Keratinocyte (primary cell): ENCODE measurements at regions not wholly inside any gene's neighbourhood (a gene's known extent, or its start where the extent isn't known, plus 50 kb on each side); places are given as distances from the start of the nearest gene placed in this dataset.
A peak's percentile ranks its signal among the peaks of the same experiment; 100 is the strongest.

Experiments used
- DNase-seq: peaks from one replicate; pipeline ENCODE4 v3.0.0-alpha.2; 2011; ENCODE audit warnings: low read depth, missing footprints, low spot score
- FAIRE-seq: peaks from 2 replicates; lab custom pipeline; 2011; peaks lifted over from hg19 to GRCh38; lab: Jason Lieb, UNC
- H2AFZ ChIP-seq: 2 replicates; pipeline ENCODE4 v1.6.0; 2012; ENCODE audit warnings: low read length, control low read depth, inconsistent platforms; ENCODE audit not compliant: control insufficient read depth
- H3K27ac ChIP-seq: 2 replicates; pipeline ENCODE4 v1.5.1; 2011; ENCODE audit warnings: low read length; ENCODE audit not compliant: control insufficient read depth, insufficient read depth
- H3K27me3 ChIP-seq: 3 replicates; pipeline ENCODE4 v1.6.0; 2011; ENCODE audit warnings: low read length; ENCODE audit not compliant: control insufficient read depth, insufficient read depth; ENCODE audit errors: extremely low read depth
- H3K36me3 ChIP-seq, 2 experiments: 2 replicates in 1 of 2; 3 replicates in 1 of 2; pipeline ENCODE4 v1.5.1; 2011; ENCODE audit warnings: low read length in 2 of 2, mild to moderate bottlenecking in 1 of 2; ENCODE audit not compliant: control insufficient read depth in 2 of 2, insufficient read depth in 2 of 2; ENCODE audit errors: extremely low read depth in 1 of 2
- H3K4me1 ChIP-seq: 3 replicates; pipeline ENCODE4 v1.5.1; 2011; ENCODE audit warnings: low read length; ENCODE audit not compliant: control insufficient read depth, insufficient read depth; ENCODE audit errors: extremely low read depth
- H3K4me2 ChIP-seq: 3 replicates; pipeline ENCODE4 v1.6.0; 2011; ENCODE audit warnings: low read depth, low read length; ENCODE audit not compliant: control insufficient read depth, insufficient read depth; ENCODE audit errors: extremely low read depth
- H3K4me3 ChIP-seq, 3 experiments: fragments of 200-600 bp in 1 of 3; sonication (generic) in 1 of 3; 2 replicates in 2 of 3; 3 replicates in 1 of 3; pipeline ENCODE4 v1.5.1; 2011 to 2016; ENCODE audit warnings: low read length in 3 of 3, mild to moderate bottlenecking in 3 of 3, control low read depth in 2 of 3, inconsistent platforms in 1 of 3, low read depth in 1 of 3, mixed read lengths in 1 of 3, mixed run types in 1 of 3, moderate library complexity in 1 of 3; ENCODE audit not compliant: control insufficient read depth in 2 of 3, insufficient read depth in 2 of 3; ENCODE audit errors: extremely low read depth in 1 of 3
- H3K79me2 ChIP-seq: 2 replicates; pipeline ENCODE4 v1.6.0; 2012; ENCODE audit warnings: low read length; ENCODE audit not compliant: control insufficient read depth, insufficient read depth
- H3K9ac ChIP-seq: 3 replicates; pipeline ENCODE4 v1.6.0; 2011; ENCODE audit warnings: low read length; ENCODE audit not compliant: control insufficient read depth, insufficient read depth; ENCODE audit errors: extremely low read depth
- H3K9me1 ChIP-seq: 3 replicates; pipeline ENCODE4 v1.6.0; 2011; ENCODE audit warnings: low read length; ENCODE audit not compliant: control insufficient read depth, insufficient read depth; ENCODE audit errors: extremely low read depth
- H3K9me3 ChIP-seq: 2 replicates; pipeline ENCODE4 v1.5.1; 2012; ENCODE audit warnings: low read depth, low read length; ENCODE audit not compliant: control insufficient read depth
- H4K20me1 ChIP-seq: 3 replicates; pipeline ENCODE4 v1.6.0; 2011; ENCODE audit warnings: low read length; ENCODE audit not compliant: control insufficient read depth, insufficient read depth; ENCODE audit errors: extremely low read depth
- EZH2 ChIP-seq: IDR thresholded peaks from one replicate; pipeline ENCODE4 v1.6.1; 2012; ENCODE audit warnings: inconsistent platforms, mild to moderate bottlenecking, low read length, moderate library complexity
- dilution Hi-C: fragments of 300-500 bp; cut with MboI; formaldehyde crosslinking; loops from one replicate; pipeline ENCODE4 v1.7.0; 2020; ENCODE audit warnings: low sequenced_read_pairs; ENCODE audit not compliant: extremely low pct_ligation_motif_present
- TF ChIP-seq, protein P1 (sequence below), 3 experiments: IDR thresholded peaks in 1 of 3; conservative IDR thresholded peaks in 1 of 3; optimal IDR thresholded peaks in 1 of 3; 2 replicates in 2 of 3; 3 replicates in 1 of 3; pipeline versions ENCODE3 to v1.5.1; 2011; ENCODE audit warnings: low read length in 3 of 3, mild to moderate bottlenecking in 3 of 3, moderate library complexity in 2 of 3, control low read depth in 1 of 3, inconsistent platforms in 1 of 3; ENCODE audit not compliant: insufficient read depth in 2 of 3; ENCODE audit errors: extremely low read depth in 1 of 3

DNA sequence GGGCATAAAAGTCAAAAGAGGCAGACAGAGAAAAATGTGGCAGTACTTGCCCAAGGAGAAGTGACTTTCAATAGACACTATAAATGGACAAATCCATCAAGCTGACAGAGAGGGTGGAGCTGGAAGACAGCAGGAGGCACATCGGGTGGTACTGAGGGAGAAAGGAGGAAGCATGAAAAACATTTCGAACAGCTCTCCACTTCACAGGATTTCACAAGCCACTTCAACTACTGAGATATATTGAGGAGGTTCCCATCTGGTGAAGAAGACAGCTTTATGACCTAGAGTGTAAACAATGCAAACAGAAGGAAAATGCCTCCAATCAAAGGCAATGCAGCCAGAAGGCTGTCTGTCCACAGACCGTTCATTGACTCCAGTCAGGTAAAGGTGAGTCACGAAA, 259.4 kb upstream of the ECI2 start:
- DNase-seq (no peak), FAIRE-seq (peak; percentile 26)
- no peak overlapping the region for H3K4me2 ChIP-seq
- no peaks in the 10 kb centered on the region for H3K9me3 ChIP-seq
- H3K27me3 ChIP-seq, result no peaks in the 10 kb centered on the region
- H4K20me1 ChIP-seq, result no peaks in the 10 kb centered on the region
- no peak overlapping the region for H3K9ac ChIP-seq
- H3K27ac ChIP-seq, result no peak overlapping the region
- H3K79me2 ChIP-seq, result no peaks in the 10 kb centered on the region
- no peaks in the 10 kb centered on the region for H3K4me1 ChIP-seq
- dilution Hi-C loops, result no loop called here
- no peak overlapping the region for H3K4me3 ChIP-seq
- H2AFZ ChIP-seq, result no peak overlapping the region
- H3K9me1 ChIP-seq, result no peaks in the 10 kb centered on the region
- H3K36me3 ChIP-seq, result no peaks in the 10 kb centered on the region
- TF ChIP-seq EZH2, result no peak

DNA sequence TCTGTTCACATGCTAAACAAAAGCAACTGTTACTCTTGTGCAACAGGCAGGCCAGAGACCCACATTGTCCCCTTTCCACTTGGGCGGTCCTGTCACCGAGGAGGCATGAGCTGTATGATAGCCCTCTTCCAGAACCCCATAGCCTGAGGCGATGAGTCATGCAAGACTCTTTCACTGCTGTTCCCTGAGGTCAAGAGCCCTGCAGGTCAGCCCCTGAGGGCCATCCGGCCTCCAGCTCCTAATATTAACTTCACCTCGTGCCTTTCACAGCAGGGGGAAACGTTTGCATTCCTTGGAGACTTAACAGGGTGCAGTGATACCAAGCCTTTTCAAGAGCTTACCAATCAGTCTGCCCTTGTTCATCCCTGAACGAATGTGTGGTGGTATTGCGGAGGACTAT, 253.3 kb upstream of the ECI2 start:
- no peaks in the 10 kb centered on the region for H3K79me2 ChIP-seq
- H2AFZ ChIP-seq, result no peak overlapping the region
- H3K4me3 ChIP-seq, result no peak overlapping the region
- peaks cover 10% of the 10 kb centered on the region for H3K9me3 ChIP-seq
- no peaks in the 10 kb centered on the region for H4K20me1 ChIP-seq
- H3K27me3 ChIP-seq, result no peaks in the 10 kb centered on the region
- no peak overlapping the region for H3K4me2 ChIP-seq
- no peaks in the 10 kb centered on the region for H3K4me1 ChIP-seq
- no peak overlapping the region for H3K27ac ChIP-seq
- no peak for DNase-seq
- dilution Hi-C loops, result no loop called here
- H3K36me3 ChIP-seq, result no peaks in the 10 kb centered on the region
- no peak overlapping the region for H3K9ac ChIP-seq
- no peak for TF ChIP-seq EZH2
- TF ChIP-seq, protein P1, sequence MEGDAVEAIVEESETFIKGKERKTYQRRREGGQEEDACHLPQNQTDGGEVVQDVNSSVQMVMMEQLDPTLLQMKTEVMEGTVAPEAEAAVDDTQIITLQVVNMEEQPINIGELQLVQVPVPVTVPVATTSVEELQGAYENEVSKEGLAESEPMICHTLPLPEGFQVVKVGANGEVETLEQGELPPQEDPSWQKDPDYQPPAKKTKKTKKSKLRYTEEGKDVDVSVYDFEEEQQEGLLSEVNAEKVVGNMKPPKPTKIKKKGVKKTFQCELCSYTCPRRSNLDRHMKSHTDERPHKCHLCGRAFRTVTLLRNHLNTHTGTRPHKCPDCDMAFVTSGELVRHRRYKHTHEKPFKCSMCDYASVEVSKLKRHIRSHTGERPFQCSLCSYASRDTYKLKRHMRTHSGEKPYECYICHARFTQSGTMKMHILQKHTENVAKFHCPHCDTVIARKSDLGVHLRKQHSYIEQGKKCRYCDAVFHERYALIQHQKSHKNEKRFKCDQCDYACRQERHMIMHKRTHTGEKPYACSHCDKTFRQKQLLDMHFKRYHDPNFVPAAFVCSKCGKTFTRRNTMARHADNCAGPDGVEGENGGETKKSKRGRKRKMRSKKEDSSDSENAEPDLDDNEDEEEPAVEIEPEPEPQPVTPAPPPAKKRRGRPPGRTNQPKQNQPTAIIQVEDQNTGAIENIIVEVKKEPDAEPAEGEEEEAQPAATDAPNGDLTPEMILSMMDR (optimal IDR thresholded peaks at IDR 0.05 in 1 of 3, IDR thresholded peaks at IDR 0.05 in 1 of 3, conservative IDR thresholded peaks at IDR 0.05 in 1 of 3; ENCODE audit: extremely low read depth in 1 of 3, insufficient read depth in 2 of 3, low read length in 3 of 3), result no peak
- FAIRE-seq, result no peak
- H3K9me1 ChIP-seq, result no peaks in the 10 kb centered on the region

DNA sequence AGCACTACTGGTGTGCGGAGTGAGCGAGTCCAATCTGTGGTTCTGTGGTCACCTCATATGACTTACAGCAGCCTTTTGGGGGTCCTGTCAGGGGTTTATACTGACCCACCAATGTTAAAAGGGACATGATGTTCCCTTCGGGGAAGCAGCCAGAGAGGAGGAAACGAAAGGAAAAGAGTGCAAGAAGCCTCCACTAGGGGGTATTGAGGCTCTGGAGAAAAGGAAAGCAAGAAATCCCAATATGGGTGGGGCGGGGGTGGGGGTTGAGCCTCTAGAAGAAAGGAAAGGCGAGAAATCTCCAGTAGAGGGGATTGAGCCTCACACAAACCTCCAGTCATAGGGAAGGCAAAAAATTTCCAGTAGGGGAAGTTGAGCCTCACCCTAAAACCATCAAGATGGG, 249.3 kb upstream of the ECI2 start:
- no peaks in the 10 kb centered on the region for H3K36me3 ChIP-seq
- DNase-seq (no peak), FAIRE-seq (no peak)
- H3K4me3 ChIP-seq, result no peak overlapping the region
- H3K9me1 ChIP-seq, result no peaks in the 10 kb centered on the region
- no peaks in the 10 kb centered on the region for H3K4me1 ChIP-seq
- H3K9ac ChIP-seq, result no peak overlapping the region
- no peak overlapping the region for H3K4me2 ChIP-seq
- H4K20me1 ChIP-seq, result no peaks in the 10 kb centered on the region
- TF ChIP-seq, protein P1 (optimal IDR thresholded peaks at IDR 0.05 in 1 of 3, IDR thresholded peaks at IDR 0.05 in 1 of 3, conservative IDR thresholded peaks at IDR 0.05 in 1 of 3; ENCODE audit: extremely low read depth in 1 of 3, insufficient read depth in 2 of 3, low read length in 3 of 3), result no peak
- TF ChIP-seq EZH2, result no peak
- H2AFZ ChIP-seq, result no peak overlapping the region
- H3K79me2 ChIP-seq, result no peaks in the 10 kb centered on the region
- H3K27me3 ChIP-seq, result no peaks in the 10 kb centered on the region
- no peak overlapping the region for H3K27ac ChIP-seq
- dilution Hi-C loops, result no loop called here
- H3K9me3 ChIP-seq, result peaks cover 15% of the 10 kb centered on the region
